Esophagus muscularis mucosa (tissue), 4 donors: ENCODE measurements at regions not wholly inside any gene's neighbourhood (a gene's known extent, or its start where the extent isn't known, plus 50 kb on each side); places are given as distances from the start of the nearest gene placed in this dataset.

Source experiments
- DNase-seq: peaks from one replicate; pipeline ENCODE4 v3.0.0-alpha.2; 2017; ENCODE audit errors: extremely low spot score
- H3K27ac ChIP-seq, 4 donors: fragments of 200-600 bp; sonication (generic); replicated peaks in 1 of 4; 1 replicate in 3 of 4; 2 replicates in 1 of 4; pipeline ENCODE4 v1.5.1; 2016 to 2019; ENCODE audit warnings: mild to moderate bottlenecking in 1 of 4
- H3K27me3 ChIP-seq, 4 donors: fragments of 200-600 bp; sonication (generic); one replicate each; pipeline versions ENCODE4 v1.5.1 to v1.6.0; 2016 to 2019
- H3K36me3 ChIP-seq, 4 donors: fragments of 200-600 bp; sonication (generic); one replicate each; pipeline ENCODE4 v1.5.1; 2016 to 2019
- H3K4me1 ChIP-seq, 4 donors: fragments of 200-600 bp; sonication (generic); one replicate each; pipeline ENCODE4 v1.5.1; 2016 to 2019
- H3K4me3 ChIP-seq, 4 donors: fragments of 200-600 bp; sonication (generic); 1 replicate in 2 of 4; 2 replicates in 2 of 4; pipeline ENCODE4 v1.5.1; 2016 to 2019; ENCODE audit warnings: mild to moderate bottlenecking in 4 of 4, moderate library complexity in 1 of 4
- H3K9me3 ChIP-seq, 4 donors: fragments of 200-600 bp; sonication (generic); 1 replicate in 3 of 4; 2 replicates in 1 of 4; pipeline ENCODE4 v1.5.1; 2016 to 2019
- EP300 ChIP-seq: sonication (generic); formaldehyde crosslinking; IDR thresholded peaks from one replicate; pipeline ENCODE4 v1.6.1; 2017; ENCODE audit warnings: antibody characterized with exemption
- POLR2A ChIP-seq: fragments of 450-650 bp; IDR thresholded peaks from one replicate; pipeline ENCODE4 v1.6.1; 2017; ENCODE audit warnings: antibody characterized with exemption, moderate library complexity, mild to moderate bottlenecking, low read depth
- POLR2AphosphoS5 ChIP-seq, 2 donors: sonication (generic); formaldehyde crosslinking; IDR thresholded peaks; one replicate each; pipeline ENCODE4 v1.6.1; 2017; ENCODE audit warnings: antibody characterized with exemption in 2 of 2
- WGBS: methylation state at CpG from one replicate; pipeline ENCODE4 v1.1.5; 2018; 5-methylcytosine and 5-hydroxymethylcytosine counted together
- intact Hi-C: fragments of 100-400 bp; cut with DNase I; formaldehyde crosslinking; loops from one replicate; pipeline ENCODE4 v1.15.1; 2023
- TF ChIP-seq, protein P1 (sequence below), 3 experiments: fragments of 200-600 bp in 2 of 3; fragments of 450-650 bp in 1 of 3; sonication (generic) in 2 of 3; IDR thresholded peaks; one replicate each; pipeline ENCODE4 v1.5.1; 2017 to 2019; ENCODE audit warnings: antibody characterized with exemption in 3 of 3, mild to moderate bottlenecking in 2 of 3, moderate library complexity in 1 of 3

DNA sequence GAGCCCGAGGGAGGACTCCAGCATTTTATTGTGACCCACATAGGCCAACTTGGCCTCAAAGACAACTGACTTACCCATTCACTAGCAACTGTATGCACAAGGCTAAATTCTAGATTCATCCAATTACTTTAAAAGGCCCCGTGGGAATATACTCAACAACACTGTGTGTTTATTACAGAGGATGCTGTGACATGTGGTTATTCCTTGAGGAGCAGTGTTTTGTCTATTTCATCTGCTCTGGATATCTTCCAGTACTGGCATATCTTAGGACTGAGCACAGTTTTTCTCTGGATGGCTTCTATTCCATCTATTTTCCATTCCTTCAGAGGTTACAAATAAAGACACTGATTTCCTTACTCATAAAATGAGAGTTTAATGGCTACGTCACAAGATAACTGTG is 87.2 kb upstream of the KRAS start:
- whole genome bisulfite sequencing, result 93% methylated on average over 3 of the region's 3 CpGs
- H3K9me3 ChIP-seq, result no peaks in the 10 kb centered on the region
- intact Hi-C loops, result loop anchor here (5.0 kb wide), 1 partner anchor 44 kb away; no protein-coding TSS in a partner anchor

DNA sequence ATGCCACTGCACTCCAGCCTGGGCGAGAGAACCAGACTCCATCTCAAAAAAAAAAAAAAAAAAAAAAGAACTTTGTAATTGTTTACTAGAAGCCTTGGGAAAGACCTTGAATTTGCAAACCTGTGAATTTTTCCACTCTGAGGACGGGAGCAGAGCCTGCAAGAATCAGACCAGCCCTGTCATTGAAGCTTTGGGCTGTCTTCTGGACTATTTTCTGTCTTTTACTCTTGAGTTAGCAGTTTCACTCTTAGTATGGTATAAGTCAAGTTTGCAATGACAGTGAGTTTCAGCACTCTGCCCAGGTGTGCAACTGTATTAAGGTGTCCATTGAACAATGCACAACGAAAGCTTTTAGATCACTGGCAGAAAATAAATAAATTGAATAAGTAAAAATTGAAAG is 81.4 kb upstream of the KRAS start:
- TF ChIP-seq, protein P1, sequence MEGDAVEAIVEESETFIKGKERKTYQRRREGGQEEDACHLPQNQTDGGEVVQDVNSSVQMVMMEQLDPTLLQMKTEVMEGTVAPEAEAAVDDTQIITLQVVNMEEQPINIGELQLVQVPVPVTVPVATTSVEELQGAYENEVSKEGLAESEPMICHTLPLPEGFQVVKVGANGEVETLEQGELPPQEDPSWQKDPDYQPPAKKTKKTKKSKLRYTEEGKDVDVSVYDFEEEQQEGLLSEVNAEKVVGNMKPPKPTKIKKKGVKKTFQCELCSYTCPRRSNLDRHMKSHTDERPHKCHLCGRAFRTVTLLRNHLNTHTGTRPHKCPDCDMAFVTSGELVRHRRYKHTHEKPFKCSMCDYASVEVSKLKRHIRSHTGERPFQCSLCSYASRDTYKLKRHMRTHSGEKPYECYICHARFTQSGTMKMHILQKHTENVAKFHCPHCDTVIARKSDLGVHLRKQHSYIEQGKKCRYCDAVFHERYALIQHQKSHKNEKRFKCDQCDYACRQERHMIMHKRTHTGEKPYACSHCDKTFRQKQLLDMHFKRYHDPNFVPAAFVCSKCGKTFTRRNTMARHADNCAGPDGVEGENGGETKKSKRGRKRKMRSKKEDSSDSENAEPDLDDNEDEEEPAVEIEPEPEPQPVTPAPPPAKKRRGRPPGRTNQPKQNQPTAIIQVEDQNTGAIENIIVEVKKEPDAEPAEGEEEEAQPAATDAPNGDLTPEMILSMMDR (IDR thresholded peaks at IDR 0.05), result no peak
- no peak for TF ChIP-seq POLR2A
- no peak for TF ChIP-seq POLR2AphosphoS5 (IDR thresholded peaks at IDR 0.05)
- TF ChIP-seq EP300, result no peak
- no peaks in the 10 kb centered on the region for H3K36me3 ChIP-seq
- no peak for DNase-seq
- intact Hi-C loops, result loop anchor here (5.0 kb wide), 1 partner anchor 80 kb away; the partner anchor contains the start of gene KRAS
- no peaks in the 10 kb centered on the region for H3K9me3 ChIP-seq
- peaks cover 0 to 26% (median 15%) of the 10 kb centered on the region in 4 donors for H3K4me1 ChIP-seq
- no peaks in the 10 kb centered on the region for H3K27me3 ChIP-seq
- no peak overlapping the region for H3K4me3 ChIP-seq
- WGBS, result 85% methylated on average over 3 of the region's 3 CpGs
- no peak overlapping the region for H3K27ac ChIP-seq

More for the DNA sequence above, 87.2 kb upstream of the KRAS start:
- Histone ChIP-seq H3K36me3 (no peaks in the 10 kb centered on the region), H3K27me3 (no peaks in the 10 kb centered on the region), H3K4me1 (peaks cover 0 to 15% (median 13%) of the 10 kb centered on the region in 4 donors), H3K4me3 (no peak overlapping the region), H3K27ac (no peak overlapping the region)
- no peak for DNase-seq
- TF ChIP-seq POLR2AphosphoS5 (IDR thresholded peaks at IDR 0.05), result no peak
- TF ChIP-seq EP300, result no peak
- TF ChIP-seq POLR2A, result no peak
- TF ChIP-seq, protein P1 (IDR thresholded peaks at IDR 0.05), result no peak

DNA sequence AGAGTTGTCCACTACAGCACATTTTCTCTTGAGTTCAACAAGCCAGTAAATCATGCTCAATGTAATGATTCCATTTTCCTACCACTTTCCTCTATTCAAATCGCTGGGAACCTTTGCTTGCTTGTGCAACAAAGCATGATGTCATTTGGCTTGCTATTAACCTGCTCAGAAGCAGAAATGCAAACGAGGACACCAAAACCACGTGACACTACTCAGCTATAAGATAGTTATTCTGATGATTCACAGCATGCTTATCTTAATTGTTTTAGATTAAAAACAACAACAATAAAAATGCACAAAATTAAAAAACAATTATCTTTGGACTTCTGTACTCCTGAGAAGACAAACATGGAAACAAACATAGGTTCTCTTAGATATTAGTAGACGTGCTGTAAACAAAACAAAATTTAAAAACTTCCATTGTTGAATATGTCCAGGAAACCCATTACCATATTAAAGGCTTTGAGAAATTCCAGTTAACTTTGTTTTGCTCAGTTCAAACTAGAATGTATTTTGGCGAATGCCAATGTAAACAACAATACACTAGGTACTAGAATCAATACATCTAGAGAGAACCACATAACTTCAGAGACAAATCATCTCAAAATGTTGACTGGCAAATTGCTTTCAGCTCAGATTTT is 77.5 kb upstream of the KRAS start:
- no peak for DNase-seq
- Histone ChIP-seq H3K4me1 (peaks cover 0 to 13% (median 3%) of the 10 kb centered on the region in 4 donors), H3K4me3 (no peak overlapping the region), H3K9me3 (no peaks in the 10 kb centered on the region), H3K27me3 (no peaks in the 10 kb centered on the region), H3K36me3 (no peaks in the 10 kb centered on the region), H3K27ac (no peak overlapping the region)
- intact Hi-C loops, result no loop called here
- TF ChIP-seq, protein P1 (IDR thresholded peaks at IDR 0.05), result no peak
- TF ChIP-seq EP300 (no peak), POLR2AphosphoS5 (IDR thresholded peaks at IDR 0.05) (no peak)
- WGBS, result 75% methylated on average over 5 of the region's 5 CpGs

DNA sequence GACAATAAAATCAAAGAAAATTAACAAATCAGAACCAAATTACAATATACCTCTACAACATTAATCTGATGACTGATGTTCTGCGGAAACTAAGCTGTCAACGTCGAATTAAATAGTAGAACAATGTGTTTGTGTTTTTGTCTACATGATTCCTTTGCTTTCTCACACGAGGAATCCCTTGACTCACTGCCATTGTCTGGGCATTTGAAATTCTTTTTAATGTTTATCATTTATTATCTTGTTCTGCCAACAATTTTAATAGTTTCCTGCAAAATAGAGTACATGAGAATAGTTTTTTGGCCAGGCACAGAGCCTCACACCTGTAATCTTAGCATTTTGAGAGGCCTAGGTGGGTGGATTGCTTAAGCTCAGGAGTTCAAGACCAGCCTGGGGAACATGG is 76.6 kb upstream of the KRAS start:
- no peak overlapping the region for H3K4me3 ChIP-seq
- H3K4me1 ChIP-seq, result peaks cover 0 to 7% (median 0%) of the 10 kb centered on the region in 4 donors
- no peak for DNase-seq
- intact Hi-C loops, result no loop called here
- H3K27ac ChIP-seq, result no peak overlapping the region
- 59% methylated on average over 4 of the region's 4 CpGs for WGBS
- TF ChIP-seq POLR2A, result no peak
- TF ChIP-seq, protein P1 (IDR thresholded peaks at IDR 0.05), result no peak
- no peaks in the 10 kb centered on the region for H3K36me3 ChIP-seq
- H3K27me3 ChIP-seq, result no peaks in the 10 kb centered on the region
- no peaks in the 10 kb centered on the region for H3K9me3 ChIP-seq

DNA sequence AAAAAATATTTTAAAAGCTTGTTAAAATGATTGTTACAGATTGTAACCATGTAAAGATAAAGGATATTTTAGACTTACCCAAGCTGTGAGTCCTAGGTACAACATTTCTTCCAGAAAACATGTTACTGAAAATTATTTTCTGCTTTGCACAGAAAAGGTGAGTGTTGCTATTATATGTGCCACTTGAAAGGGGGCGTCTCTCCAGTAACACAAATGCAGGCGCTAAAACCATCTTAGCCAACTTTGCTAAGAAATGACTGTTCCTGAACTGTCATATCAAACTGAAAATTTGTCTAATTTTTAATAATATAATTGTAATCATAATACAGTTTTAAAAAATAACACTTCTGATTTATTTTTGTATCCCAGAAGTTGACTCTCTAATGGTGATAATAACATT is 75.6 kb upstream of the KRAS start:
- TF ChIP-seq POLR2A (no peak), EP300 (no peak), POLR2AphosphoS5 (IDR thresholded peaks at IDR 0.05) (no peak)
- TF ChIP-seq, protein P1 (IDR thresholded peaks at IDR 0.05), result no peak
- intact Hi-C loops, result no loop called here
- Histone ChIP-seq H3K4me1 (peaks cover 0 to 7% (median 0%) of the 10 kb centered on the region in 4 donors), H3K27ac (no peak overlapping the region), H3K27me3 (no peaks in the 10 kb centered on the region), H3K4me3 (no peak overlapping the region), H3K9me3 (no peaks in the 10 kb centered on the region), H3K36me3 (no peaks in the 10 kb centered on the region)
- 90% methylated on average over 2 of the region's 2 CpGs for WGBS
- no peak for DNase-seq
